Thyroid gland (tissue), 4 donors: ENCODE measurements at regions not wholly inside any gene's neighbourhood (a gene's known extent, or its start where the extent isn't known, plus 50 kb on each side); places are given as distances from the start of the nearest gene placed in this dataset.

Experiments
- DNase-seq, 2 donors: peaks; one replicate each; pipeline ENCODE4 v3.0.0-alpha.2; 2019
- H3K27ac ChIP-seq, 3 donors: fragments of 200-600 bp; sonication (generic); 1 replicate in 2 of 3; 2 replicates in 1 of 3; pipeline ENCODE4 v1.5.1; 2016 to 2019; ENCODE audit warnings: mild to moderate bottlenecking in 1 of 3, moderate library complexity in 1 of 3
- H3K27me3 ChIP-seq: fragments of 200-600 bp; sonication (generic); one replicate; pipeline ENCODE4 v1.5.1; 2019
- H3K36me3 ChIP-seq, 2 donors: fragments of 200-600 bp; sonication (generic); one replicate each; pipeline ENCODE4 v1.5.1; 2016 to 2019
- H3K4me1 ChIP-seq, 2 donors: fragments of 200-600 bp; sonication (generic); one replicate each; pipeline ENCODE4 v1.5.1; 2017 to 2019
- H3K4me3 ChIP-seq, 3 donors: fragments of 200-600 bp; sonication (generic); replicated peaks in 1 of 3; 1 replicate in 2 of 3; 2 replicates in 1 of 3; pipeline ENCODE4 v1.5.1; 2016; ENCODE audit warnings: mild to moderate bottlenecking in 1 of 3
- H3K9me3 ChIP-seq: fragments of 200-600 bp; sonication (generic); one replicate; pipeline ENCODE4 v1.5.1; 2017
- CTCF ChIP-seq, 6 experiments: fragments of 200-600 bp in 3 of 6; fragments of 450-650 bp in 3 of 6; sonication (generic) in 3 of 6; IDR thresholded peaks; one replicate each; pipeline ENCODE4 v1.5.1; 2016 to 2019; ENCODE audit warnings: antibody characterized with exemption in 6 of 6, mild to moderate bottlenecking in 2 of 6, inconsistent platforms in 1 of 6, moderate library complexity in 1 of 6
- POLR2A ChIP-seq, 2 donors: fragments of 450-650 bp; IDR thresholded peaks; one replicate each; pipeline ENCODE4 v1.6.1; 2017; ENCODE audit warnings: antibody characterized with exemption in 2 of 2, mild to moderate bottlenecking in 2 of 2, moderate library complexity in 1 of 2
- WGBS, 2 donors: methylation state at CpG; one replicate each; pipeline ENCODE4 v1.1.5; 2017; 5-methylcytosine and 5-hydroxymethylcytosine counted together
- intact Hi-C: fragments of 100-400 bp; cut with DNase I; formaldehyde crosslinking; loops from one replicate; pipeline ENCODE4 v1.15.1; 2023

- intact Hi-C loops: no loop called here
- H3K9me3 ChIP-seq: no peaks in the 10 kb centered on the region
- no peaks in the 10 kb centered on the region for H3K27me3 ChIP-seq
- no peak overlapping the region for H3K4me3 ChIP-seq
- 74 to 82% methylated on average over 3 of the region's 3 CpGs for WGBS, 2 donors
- TF ChIP-seq POLR2A (IDR thresholded peaks at IDR 0.05) (no peak), CTCF (IDR thresholded peaks at IDR 0.05) (peak in 2 of 6 experiments; percentile 10 to 34)
- H3K27ac ChIP-seq: no peak overlapping the region
- H3K36me3 ChIP-seq: no peaks in the 10 kb centered on the region
- no peaks in the 10 kb centered on the region for H3K4me1 ChIP-seq
- DNase-seq: peak in 1 of 2 donors; percentile 3
Measured at GRCh38 chr12:20248646-20249045, 119.7 kb upstream of the PDE3A start.

- intact Hi-C loops: no loop called here
- no peak for DNase-seq
- WGBS, 2 donors: 91 to 98% methylated on average over 1 of the region's 1 CpG
Measured at GRCh38 chr12:20250761-20251160, 117.6 kb upstream of the PDE3A start.

GRCh38 chr12:20257311-20257710 is 111.0 kb upstream of the PDE3A start:
- Histone ChIP-seq H3K4me3 (no peak overlapping the region), H3K27me3 (no peaks in the 10 kb centered on the region), H3K36me3 (no peaks in the 10 kb centered on the region), H3K9me3 (no peaks in the 10 kb centered on the region), H3K4me1 (no peaks in the 10 kb centered on the region), H3K27ac (no peak overlapping the region)
- DNase-seq: no peak
- intact Hi-C loops: no loop called here
- TF ChIP-seq CTCF (IDR thresholded peaks at IDR 0.05) (no peak), POLR2A (IDR thresholded peaks at IDR 0.05) (no peak)

More at GRCh38 chr12:20250761-20251160, 117.6 kb upstream of the PDE3A start:
- Histone ChIP-seq H3K27me3 (no peaks in the 10 kb centered on the region), H3K9me3 (no peaks in the 10 kb centered on the region), H3K4me1 (no peaks in the 10 kb centered on the region), H3K4me3 (no peak overlapping the region), H3K36me3 (no peaks in the 10 kb centered on the region), H3K27ac (no peak overlapping the region)
- TF ChIP-seq CTCF (IDR thresholded peaks at IDR 0.05) (no peak), POLR2A (IDR thresholded peaks at IDR 0.05) (no peak)

GRCh38 chr12:20259786-20260185 is 108.6 kb upstream of the PDE3A start:
- H3K36me3 ChIP-seq: no peaks in the 10 kb centered on the region
- H3K27ac ChIP-seq: no peak overlapping the region
- H3K4me3 ChIP-seq: no peak overlapping the region
- no peak for DNase-seq
- TF ChIP-seq CTCF (IDR thresholded peaks at IDR 0.05): no peak
- no peak for TF ChIP-seq POLR2A (IDR thresholded peaks at IDR 0.05)
- WGBS, 2 donors: 86 to 90% methylated on average over 2 of the region's 2 CpGs
- no peaks in the 10 kb centered on the region for H3K4me1 ChIP-seq
- no peaks in the 10 kb centered on the region for H3K9me3 ChIP-seq
- no peaks in the 10 kb centered on the region for H3K27me3 ChIP-seq
- intact Hi-C loops: no loop called here

GRCh38 chr12:20260851-20261250 is 107.5 kb upstream of the PDE3A start:
- Histone ChIP-seq H3K9me3 (no peaks in the 10 kb centered on the region), H3K27me3 (no peaks in the 10 kb centered on the region), H3K4me1 (no peaks in the 10 kb centered on the region), H3K27ac (no peak overlapping the region), H3K36me3 (no peaks in the 10 kb centered on the region), H3K4me3 (no peak overlapping the region)
- intact Hi-C loops: no loop called here
- 57 to 68% methylated on average over 4 of the region's 4 CpGs for WGBS, 2 donors
- TF ChIP-seq CTCF (IDR thresholded peaks at IDR 0.05) (no peak), POLR2A (IDR thresholded peaks at IDR 0.05) (no peak)
- DNase-seq: no peak
